Neural cell (in vitro differentiated cells): ENCODE measurements at regions not wholly inside any gene's neighbourhood (a gene's known extent, or its start where the extent isn't known, plus 50 kb on each side); places are given as distances from the start of the nearest gene placed in this dataset.

ENCODE experiments used
- EP300 ChIP-seq: fragments of 450-650 bp; conservative IDR thresholded peaks from 2 replicates; pipeline ENCODE4 v1.6.1; 2014; ENCODE audit warnings: antibody characterized with exemption, mild to moderate bottlenecking, moderate library complexity; ENCODE audit not compliant: poor library complexity, severe bottlenecking
- EZH2 ChIP-seq: fragments of 200-600, 300-800 bp; shearing (Covaris generic), sonication (generic); IDR thresholded peaks from 2 replicates; pipeline ENCODE4 v1.6.1; 2014; ENCODE audit warnings: antibody characterized with exemption, low read length, borderline replicate concordance, mild to moderate bottlenecking; ENCODE audit not compliant: insufficient read depth, poor library complexity, severe bottlenecking
- POLR2AphosphoS5 ChIP-seq: IDR thresholded peaks from 2 replicates; pipeline ENCODE4 v1.6.1; 2012
- RAD21 ChIP-seq: fragments of 450-650 bp; conservative IDR thresholded peaks from 2 replicates; pipeline ENCODE4 v1.6.1; 2014; ENCODE audit warnings: antibody characterized with exemption, mild to moderate bottlenecking, moderate library complexity
- SMC3 ChIP-seq: fragments of 450-650 bp; conservative IDR thresholded peaks from 2 replicates; pipeline ENCODE4 v1.6.1; 2014; ENCODE audit warnings: antibody characterized with exemption, mild to moderate bottlenecking, moderate library complexity; ENCODE audit not compliant: poor library complexity
- TAF1 ChIP-seq: IDR thresholded peaks from 2 replicates; pipeline ENCODE4 v1.6.1; 2012; ENCODE audit warnings: low read depth
- TF ChIP-seq, protein P1 (sequence below): fragments of 450-650 bp; IDR thresholded peaks from 2 replicates; pipeline ENCODE4 v1.5.1; 2014; ENCODE audit warnings: antibody characterized with exemption, mild to moderate bottlenecking, moderate library complexity; ENCODE audit not compliant: poor library complexity, severe bottlenecking
- TF ChIP-seq, protein P2 (sequence below): IDR thresholded peaks from 2 replicates; pipeline ENCODE4 v1.6.1; 2012; ENCODE audit warnings: borderline replicate concordance

DNA sequence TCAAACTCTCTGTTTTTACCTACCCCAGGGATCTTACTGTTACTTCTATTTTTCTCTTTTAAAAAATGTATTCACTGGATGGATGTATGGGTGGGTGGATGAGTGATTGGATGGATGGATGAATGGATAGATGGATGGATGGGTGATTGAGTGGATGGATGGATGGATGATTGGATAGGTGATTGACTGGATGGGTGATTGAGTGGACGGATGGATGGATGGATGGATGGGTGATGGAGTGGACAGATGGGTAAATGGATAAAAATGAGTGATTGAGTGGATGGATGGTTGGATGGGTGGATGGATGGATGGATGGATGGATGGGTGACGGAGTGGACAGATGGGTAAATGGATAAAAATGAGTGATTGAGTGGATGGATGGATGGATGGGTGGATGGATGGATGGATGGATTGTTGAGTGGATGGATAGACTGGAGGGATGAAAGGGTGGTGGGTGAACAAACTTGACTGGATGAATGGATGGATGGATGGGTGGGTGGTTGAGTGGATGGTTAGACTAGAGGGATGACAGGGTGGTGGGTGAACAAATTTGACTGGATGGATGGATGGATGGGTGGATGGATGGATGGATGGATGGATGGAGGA, 118.0 kb upstream of the ZBTB40 start:
- no peak for TF ChIP-seq POLR2AphosphoS5
- no peak for TF ChIP-seq EZH2
- TF ChIP-seq, protein P1, sequence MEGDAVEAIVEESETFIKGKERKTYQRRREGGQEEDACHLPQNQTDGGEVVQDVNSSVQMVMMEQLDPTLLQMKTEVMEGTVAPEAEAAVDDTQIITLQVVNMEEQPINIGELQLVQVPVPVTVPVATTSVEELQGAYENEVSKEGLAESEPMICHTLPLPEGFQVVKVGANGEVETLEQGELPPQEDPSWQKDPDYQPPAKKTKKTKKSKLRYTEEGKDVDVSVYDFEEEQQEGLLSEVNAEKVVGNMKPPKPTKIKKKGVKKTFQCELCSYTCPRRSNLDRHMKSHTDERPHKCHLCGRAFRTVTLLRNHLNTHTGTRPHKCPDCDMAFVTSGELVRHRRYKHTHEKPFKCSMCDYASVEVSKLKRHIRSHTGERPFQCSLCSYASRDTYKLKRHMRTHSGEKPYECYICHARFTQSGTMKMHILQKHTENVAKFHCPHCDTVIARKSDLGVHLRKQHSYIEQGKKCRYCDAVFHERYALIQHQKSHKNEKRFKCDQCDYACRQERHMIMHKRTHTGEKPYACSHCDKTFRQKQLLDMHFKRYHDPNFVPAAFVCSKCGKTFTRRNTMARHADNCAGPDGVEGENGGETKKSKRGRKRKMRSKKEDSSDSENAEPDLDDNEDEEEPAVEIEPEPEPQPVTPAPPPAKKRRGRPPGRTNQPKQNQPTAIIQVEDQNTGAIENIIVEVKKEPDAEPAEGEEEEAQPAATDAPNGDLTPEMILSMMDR = no peak
- no peak for TF ChIP-seq RAD21
- TF ChIP-seq, protein P2, sequence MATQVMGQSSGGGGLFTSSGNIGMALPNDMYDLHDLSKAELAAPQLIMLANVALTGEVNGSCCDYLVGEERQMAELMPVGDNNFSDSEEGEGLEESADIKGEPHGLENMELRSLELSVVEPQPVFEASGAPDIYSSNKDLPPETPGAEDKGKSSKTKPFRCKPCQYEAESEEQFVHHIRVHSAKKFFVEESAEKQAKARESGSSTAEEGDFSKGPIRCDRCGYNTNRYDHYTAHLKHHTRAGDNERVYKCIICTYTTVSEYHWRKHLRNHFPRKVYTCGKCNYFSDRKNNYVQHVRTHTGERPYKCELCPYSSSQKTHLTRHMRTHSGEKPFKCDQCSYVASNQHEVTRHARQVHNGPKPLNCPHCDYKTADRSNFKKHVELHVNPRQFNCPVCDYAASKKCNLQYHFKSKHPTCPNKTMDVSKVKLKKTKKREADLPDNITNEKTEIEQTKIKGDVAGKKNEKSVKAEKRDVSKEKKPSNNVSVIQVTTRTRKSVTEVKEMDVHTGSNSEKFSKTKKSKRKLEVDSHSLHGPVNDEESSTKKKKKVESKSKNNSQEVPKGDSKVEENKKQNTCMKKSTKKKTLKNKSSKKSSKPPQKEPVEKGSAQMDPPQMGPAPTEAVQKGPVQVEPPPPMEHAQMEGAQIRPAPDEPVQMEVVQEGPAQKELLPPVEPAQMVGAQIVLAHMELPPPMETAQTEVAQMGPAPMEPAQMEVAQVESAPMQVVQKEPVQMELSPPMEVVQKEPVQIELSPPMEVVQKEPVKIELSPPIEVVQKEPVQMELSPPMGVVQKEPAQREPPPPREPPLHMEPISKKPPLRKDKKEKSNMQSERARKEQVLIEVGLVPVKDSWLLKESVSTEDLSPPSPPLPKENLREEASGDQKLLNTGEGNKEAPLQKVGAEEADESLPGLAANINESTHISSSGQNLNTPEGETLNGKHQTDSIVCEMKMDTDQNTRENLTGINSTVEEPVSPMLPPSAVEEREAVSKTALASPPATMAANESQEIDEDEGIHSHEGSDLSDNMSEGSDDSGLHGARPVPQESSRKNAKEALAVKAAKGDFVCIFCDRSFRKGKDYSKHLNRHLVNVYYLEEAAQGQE = no peak
- no peak for TF ChIP-seq SMC3
- TF ChIP-seq EP300 = no peak
- no peak for TF ChIP-seq TAF1
